K562 (cell line): ENCODE measurements at regions not wholly inside any gene's neighbourhood (a gene's known extent, or its start where the extent isn't known, plus 50 kb on each side); places are given as distances from the start of the nearest gene placed in this dataset.

Experiments used
- ATF7 ChIP-seq: fragments of 450-650 bp; IDR thresholded peaks from 2 replicates; pipeline ENCODE4 v1.7.1; 2014; ENCODE audit warnings: mild to moderate bottlenecking, moderate library complexity
- CREB3L1 ChIP-seq: fragments of 450-650 bp; IDR thresholded peaks from 2 replicates; pipeline ENCODE4 v1.6.1; 2014; ENCODE audit warnings: low read depth, mild to moderate bottlenecking, moderate library complexity, borderline replicate concordance
- E2F4 ChIP-seq: sonication (generic); formaldehyde crosslinking; IDR thresholded peaks from 2 replicates; pipeline ENCODE4 v1.8.0; 2022; ENCODE audit warnings: mild to moderate bottlenecking, low read depth, missing genetic modification reagents
- EP400 ChIP-seq: fragments of 450-650 bp; IDR thresholded peaks from 2 replicates; pipeline ENCODE4 v1.6.1; 2017; ENCODE audit warnings: antibody characterized with exemption, mild to moderate bottlenecking, moderate library complexity
- FOSL1 ChIP-seq: fragments of 200-800 bp; sonication (Bioruptor generic); conservative IDR thresholded peaks from 2 replicates; pipeline ENCODE4 v1.6.1; 2016; ENCODE audit warnings: missing genetic modification characterization, missing compliant biosample characterization
- HDAC3 ChIP-seq: fragments of 450-650 bp; IDR thresholded peaks from 2 replicates; pipeline ENCODE4 v1.6.1; 2018; ENCODE audit warnings: borderline replicate concordance, mild to moderate bottlenecking, moderate library complexity; ENCODE audit not compliant: partially characterized antibody
- HDGF ChIP-seq: fragments of 450-650 bp; IDR thresholded peaks from 2 replicates; pipeline ENCODE4 v1.6.1; 2016
- HINFP ChIP-seq: fragments of 450-650 bp; conservative IDR thresholded peaks from 2 replicates; pipeline ENCODE4 v1.6.1; 2016; ENCODE audit warnings: missing genetic modification characterization, low read depth, mild to moderate bottlenecking, control low read depth, missing compliant biosample characterization
- MAFF ChIP-seq: IDR thresholded peaks from 2 replicates; pipeline ENCODE4 v1.6.1; 2012; ENCODE audit warnings: low read length, improper control_type of control experiment
- MAFG ChIP-seq: fragments of 450-650 bp; conservative IDR thresholded peaks from 2 replicates; pipeline ENCODE4 v1.6.1; 2016; ENCODE audit warnings: missing genetic modification characterization, missing compliant biosample characterization
- MNT ChIP-seq, 2 experiments: fragments of 450-650 bp; conservative IDR thresholded peaks; 2 replicates each; pipeline ENCODE4 v1.6.1; 2017; ENCODE audit warnings: mild to moderate bottlenecking in 2 of 2, moderate library complexity in 2 of 2
- NEUROD1 ChIP-seq: fragments of 150-350 bp; IDR thresholded peaks from 2 replicates; pipeline ENCODE4 v1.6.1; 2014; ENCODE audit warnings: borderline replicate concordance, low read length, low read depth; ENCODE audit not compliant: partially characterized antibody
- POLR2AphosphoS5 ChIP-seq: IDR thresholded peaks from 2 replicates; pipeline ENCODE4 v1.6.1; 2011; ENCODE audit warnings: mild to moderate bottlenecking, low read depth, low read length, moderate library complexity; ENCODE audit not compliant: control insufficient read depth, insufficient read depth
- RNF2 ChIP-seq: sonication (generic); IDR thresholded peaks from 2 replicates; pipeline ENCODE4 v1.6.1; 2016
- SMARCA4 ChIP-seq: fragments of 450-650 bp; IDR thresholded peaks from 2 replicates; pipeline ENCODE4 v1.6.1; 2016
- STAT5B ChIP-seq: fragments of 250-450 bp; sonication (Bioruptor Pico); IDR thresholded peaks from 2 replicates; pipeline ENCODE4 v1.8.0; 2021; ENCODE audit warnings: mild to moderate bottlenecking, inconsistent platforms
- TCF3 ChIP-seq: sonication (generic); formaldehyde crosslinking; IDR thresholded peaks from 2 replicates; pipeline ENCODE4 v1.4.0; 2020; ENCODE audit warnings: mild to moderate bottlenecking, missing genetic modification reagents
- TCF7L2 ChIP-seq: fragments of 150-350 bp; IDR thresholded peaks from 2 replicates; pipeline ENCODE4 v1.6.1; 2016; ENCODE audit warnings: low read depth, mild to moderate bottlenecking, low read length, moderate library complexity
- ZNF589 ChIP-seq: fragments of 200-800 bp; sonication (Bioruptor generic); IDR thresholded peaks from 2 replicates; pipeline ENCODE4 v1.6.1; 2016; ENCODE audit warnings: low read depth, missing genetic modification characterization, missing compliant biosample characterization

- TF ChIP-seq MAFF: peak; percentile 71
- TF ChIP-seq HDAC3: peak; percentile 62
- TF ChIP-seq SMARCA4: peak; percentile 91
- TF ChIP-seq ZNF589 (CRISPR knock-in tag): peak; percentile 67
- no peak for TF ChIP-seq STAT5B (CRISPR knock-in tag)
- peak; percentile 21; the same call in 1 of the 2 replicates for TF ChIP-seq ATF7
- no peak for TF ChIP-seq HINFP (tag)
- TF ChIP-seq HDGF: 0 out of 2 replicates have a peak, but pooled peaks have one; percentile 35
- TF ChIP-seq E2F4 (CRISPR knock-in tag): no peak
- no peak for TF ChIP-seq TCF7L2
- TF ChIP-seq NEUROD1: peak; percentile 56
- TF ChIP-seq FOSL1: peak; percentile 42
- TF ChIP-seq CREB3L1: 0 out of 2 replicates have a peak, but pooled peaks have one; percentile 14
- TF ChIP-seq EP400: peak; percentile 84
- peak; percentile 79 for TF ChIP-seq POLR2AphosphoS5
- TF ChIP-seq TCF3 (CRISPR knock-in tag): peak; percentile 95
- peak; percentile 57 to 82 for TF ChIP-seq MNT (conservative IDR thresholded peaks at IDR 0.05)
- peak; percentile 78 for TF ChIP-seq RNF2
- peak; percentile 70 for TF ChIP-seq MAFG
These were observed 366.5 kb downstream of the DSC3 start (continued) for GRCh38 chr18:30676053-30676480.
